ENCODE measurements at regions not wholly inside any gene's neighbourhood (a gene's known extent, or its start where the extent isn't known, plus 50 kb on each side); places are given as distances from the start of the nearest gene placed in this dataset.

DNA sequence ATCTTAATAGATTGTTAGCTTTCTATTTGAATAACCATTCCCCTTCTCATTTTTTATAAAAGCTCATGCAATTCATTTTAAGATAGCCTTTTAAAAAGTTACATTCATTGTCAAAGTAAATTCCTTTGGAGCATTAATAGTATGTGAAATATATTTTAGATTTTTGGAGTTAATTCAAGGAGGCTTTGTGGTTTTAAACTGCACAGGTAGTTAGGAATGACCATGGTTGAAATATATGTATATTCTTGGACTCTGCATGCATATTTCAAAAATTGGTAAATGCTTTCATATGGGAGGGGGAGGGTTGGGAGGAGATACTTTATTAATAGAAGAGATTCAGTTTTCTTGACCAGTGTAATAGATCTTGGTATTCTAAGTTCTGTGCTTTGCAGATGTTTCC, 244.4 kb upstream of the C2CD4B start:
- Histone ChIP-seq H3K27ac (ENCODE audit: low read length) (no peak overlapping the region), H3K9me2 (ENCODE audit: insufficient read depth, low read length) (no peaks in the 10 kb centered on the region), H4K20me1 (ENCODE audit: insufficient read depth) (no peaks in the 10 kb centered on the region), H3F3A (ENCODE audit: insufficient read depth, low read length, poor library complexity, severe bottlenecking) (no peaks in the 10 kb centered on the region), H3K4me3 (ENCODE audit: low read length) (no peak overlapping the region), H3K27me3 (ENCODE audit: insufficient read depth, low read depth, low read length) (no peaks in the 10 kb centered on the region), H2AFZ (ENCODE audit: low read depth, low read length) (no peak overlapping the region), H3K79me2 (replicated peaks; ENCODE audit: insufficient read depth, low read length) (no peaks in the 10 kb centered on the region), H3K4me2 (ENCODE audit: low read length) (no peak overlapping the region), H3K9me3 (ENCODE audit: low read length) (no peaks in the 10 kb centered on the region), H3K36me3 (ENCODE audit: insufficient read depth, low read length) (no peaks in the 10 kb centered on the region), H3K9ac (ENCODE audit: low read length) (no peak overlapping the region)
- TF ChIP-seq TAF1 (IDR thresholded peaks at IDR 0.05; ENCODE audit: low read depth) (no peak), RAD21 (conservative IDR thresholded peaks at IDR 0.05) (no peak), EP300 (conservative IDR thresholded peaks at IDR 0.05; ENCODE audit: poor library complexity, severe bottlenecking) (no peak), EZH2 (IDR thresholded peaks at IDR 0.05; ENCODE audit: borderline replicate concordance, insufficient read depth, low read length, poor library complexity, severe bottlenecking) (no peak), POLR2AphosphoS5 (IDR thresholded peaks at IDR 0.05) (no peak), MXI1 (conservative IDR thresholded peaks at IDR 0.05; ENCODE audit: poor library complexity, severe bottlenecking) (no peak), SMC3 (conservative IDR thresholded peaks at IDR 0.05; ENCODE audit: poor library complexity) (no peak)
- TF ChIP-seq, protein P1, sequence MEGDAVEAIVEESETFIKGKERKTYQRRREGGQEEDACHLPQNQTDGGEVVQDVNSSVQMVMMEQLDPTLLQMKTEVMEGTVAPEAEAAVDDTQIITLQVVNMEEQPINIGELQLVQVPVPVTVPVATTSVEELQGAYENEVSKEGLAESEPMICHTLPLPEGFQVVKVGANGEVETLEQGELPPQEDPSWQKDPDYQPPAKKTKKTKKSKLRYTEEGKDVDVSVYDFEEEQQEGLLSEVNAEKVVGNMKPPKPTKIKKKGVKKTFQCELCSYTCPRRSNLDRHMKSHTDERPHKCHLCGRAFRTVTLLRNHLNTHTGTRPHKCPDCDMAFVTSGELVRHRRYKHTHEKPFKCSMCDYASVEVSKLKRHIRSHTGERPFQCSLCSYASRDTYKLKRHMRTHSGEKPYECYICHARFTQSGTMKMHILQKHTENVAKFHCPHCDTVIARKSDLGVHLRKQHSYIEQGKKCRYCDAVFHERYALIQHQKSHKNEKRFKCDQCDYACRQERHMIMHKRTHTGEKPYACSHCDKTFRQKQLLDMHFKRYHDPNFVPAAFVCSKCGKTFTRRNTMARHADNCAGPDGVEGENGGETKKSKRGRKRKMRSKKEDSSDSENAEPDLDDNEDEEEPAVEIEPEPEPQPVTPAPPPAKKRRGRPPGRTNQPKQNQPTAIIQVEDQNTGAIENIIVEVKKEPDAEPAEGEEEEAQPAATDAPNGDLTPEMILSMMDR (IDR thresholded peaks at IDR 0.05; ENCODE audit: poor library complexity, severe bottlenecking): no peak
- TF ChIP-seq, protein P2, sequence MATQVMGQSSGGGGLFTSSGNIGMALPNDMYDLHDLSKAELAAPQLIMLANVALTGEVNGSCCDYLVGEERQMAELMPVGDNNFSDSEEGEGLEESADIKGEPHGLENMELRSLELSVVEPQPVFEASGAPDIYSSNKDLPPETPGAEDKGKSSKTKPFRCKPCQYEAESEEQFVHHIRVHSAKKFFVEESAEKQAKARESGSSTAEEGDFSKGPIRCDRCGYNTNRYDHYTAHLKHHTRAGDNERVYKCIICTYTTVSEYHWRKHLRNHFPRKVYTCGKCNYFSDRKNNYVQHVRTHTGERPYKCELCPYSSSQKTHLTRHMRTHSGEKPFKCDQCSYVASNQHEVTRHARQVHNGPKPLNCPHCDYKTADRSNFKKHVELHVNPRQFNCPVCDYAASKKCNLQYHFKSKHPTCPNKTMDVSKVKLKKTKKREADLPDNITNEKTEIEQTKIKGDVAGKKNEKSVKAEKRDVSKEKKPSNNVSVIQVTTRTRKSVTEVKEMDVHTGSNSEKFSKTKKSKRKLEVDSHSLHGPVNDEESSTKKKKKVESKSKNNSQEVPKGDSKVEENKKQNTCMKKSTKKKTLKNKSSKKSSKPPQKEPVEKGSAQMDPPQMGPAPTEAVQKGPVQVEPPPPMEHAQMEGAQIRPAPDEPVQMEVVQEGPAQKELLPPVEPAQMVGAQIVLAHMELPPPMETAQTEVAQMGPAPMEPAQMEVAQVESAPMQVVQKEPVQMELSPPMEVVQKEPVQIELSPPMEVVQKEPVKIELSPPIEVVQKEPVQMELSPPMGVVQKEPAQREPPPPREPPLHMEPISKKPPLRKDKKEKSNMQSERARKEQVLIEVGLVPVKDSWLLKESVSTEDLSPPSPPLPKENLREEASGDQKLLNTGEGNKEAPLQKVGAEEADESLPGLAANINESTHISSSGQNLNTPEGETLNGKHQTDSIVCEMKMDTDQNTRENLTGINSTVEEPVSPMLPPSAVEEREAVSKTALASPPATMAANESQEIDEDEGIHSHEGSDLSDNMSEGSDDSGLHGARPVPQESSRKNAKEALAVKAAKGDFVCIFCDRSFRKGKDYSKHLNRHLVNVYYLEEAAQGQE (IDR thresholded peaks at IDR 0.05; ENCODE audit: borderline replicate concordance): no peak

DNA sequence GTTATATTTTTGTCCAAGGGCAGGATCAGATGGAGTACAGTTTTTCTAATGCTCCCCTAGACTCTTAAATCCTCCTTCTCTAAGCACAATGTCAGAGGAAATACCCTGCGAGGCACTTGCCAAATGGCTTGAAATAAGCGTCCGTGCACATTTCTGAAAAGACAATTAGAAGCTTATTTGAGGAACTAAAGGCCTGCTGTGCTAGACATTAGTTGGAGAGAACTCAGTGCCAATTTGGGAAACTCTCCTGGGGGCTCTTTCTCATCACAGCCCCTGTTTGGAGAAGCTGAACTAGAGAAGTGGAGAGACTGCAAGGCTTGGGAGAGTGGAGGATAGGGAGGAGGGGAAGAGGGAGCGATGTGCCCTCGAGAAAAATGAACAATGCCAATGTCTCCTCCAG, 247.6 kb upstream of the C2CD4B start:
- Histone ChIP-seq H3K36me3 (ENCODE audit: insufficient read depth, low read length) (no peaks in the 10 kb centered on the region), H3K79me2 (replicated peaks; ENCODE audit: insufficient read depth, low read length) (no peaks in the 10 kb centered on the region), H3K27me3 (ENCODE audit: insufficient read depth, low read depth, low read length) (no peaks in the 10 kb centered on the region)

More for the DNA sequence above, 247.6 kb upstream of the C2CD4B start:
- no peak overlapping the region for H3K27ac ChIP-seq (ENCODE audit: low read length)
- H2AFZ ChIP-seq (ENCODE audit: low read depth, low read length): no peak overlapping the region
- no peaks in the 10 kb centered on the region for H3K9me2 ChIP-seq (ENCODE audit: insufficient read depth, low read length)
- no peak overlapping the region for H3K4me2 ChIP-seq (ENCODE audit: low read length)
- H3K9ac ChIP-seq (ENCODE audit: low read length): no peak overlapping the region
- no peaks in the 10 kb centered on the region for H4K20me1 ChIP-seq (ENCODE audit: insufficient read depth)
- no peaks in the 10 kb centered on the region for H3F3A ChIP-seq (ENCODE audit: insufficient read depth, low read length, poor library complexity, severe bottlenecking)
- H3K4me3 ChIP-seq (ENCODE audit: low read length): no peak overlapping the region
- TF ChIP-seq SMC3 (conservative IDR thresholded peaks at IDR 0.05; ENCODE audit: poor library complexity) (no peak), POLR2AphosphoS5 (IDR thresholded peaks at IDR 0.05) (no peak), EZH2 (IDR thresholded peaks at IDR 0.05; ENCODE audit: borderline replicate concordance, insufficient read depth, low read length, poor library complexity, severe bottlenecking) (no peak), MXI1 (conservative IDR thresholded peaks at IDR 0.05; ENCODE audit: poor library complexity, severe bottlenecking) (no peak), EP300 (conservative IDR thresholded peaks at IDR 0.05; ENCODE audit: poor library complexity, severe bottlenecking) (no peak), RAD21 (conservative IDR thresholded peaks at IDR 0.05) (no peak), TAF1 (IDR thresholded peaks at IDR 0.05; ENCODE audit: low read depth) (no peak)
- TF ChIP-seq, protein P1 (IDR thresholded peaks at IDR 0.05; ENCODE audit: poor library complexity, severe bottlenecking): no peak
- TF ChIP-seq, protein P2 (IDR thresholded peaks at IDR 0.05; ENCODE audit: borderline replicate concordance): no peak
- no peaks in the 10 kb centered on the region for H3K9me3 ChIP-seq (ENCODE audit: low read length)
